DOHH2 (cell line): ENCODE measurements at regions not wholly inside any gene's neighbourhood (a gene's known extent, or its start where the extent isn't known, plus 50 kb on each side); places are given as distances from the start of the nearest gene placed in this dataset.
"Not testable (repeated sequence)": the region's sequence is repeated elsewhere in the genome, so short reads cannot be mapped to it uniquely, and the experiment has no call there.

Source experiments
- EZH2phosphoT487 ChIP-seq: fragments of 200-600 bp; sonication (generic); IDR thresholded peaks from 2 replicates; pipeline ENCODE4 v1.6.1; 2017; ENCODE audit warnings: borderline replicate concordance, mild to moderate bottlenecking, antibody characterized with exemption, low read length, moderate library complexity, mixed read lengths
- TF ChIP-seq, protein P1 (sequence below): fragments of 200-600 bp; sonication (generic); IDR thresholded peaks from one replicate; pipeline ENCODE4 v1.5.1; 2014; ENCODE audit warnings: antibody characterized with exemption, mild to moderate bottlenecking, low read depth, low read length; ENCODE audit not compliant: poor library complexity, severe bottlenecking

DNA sequence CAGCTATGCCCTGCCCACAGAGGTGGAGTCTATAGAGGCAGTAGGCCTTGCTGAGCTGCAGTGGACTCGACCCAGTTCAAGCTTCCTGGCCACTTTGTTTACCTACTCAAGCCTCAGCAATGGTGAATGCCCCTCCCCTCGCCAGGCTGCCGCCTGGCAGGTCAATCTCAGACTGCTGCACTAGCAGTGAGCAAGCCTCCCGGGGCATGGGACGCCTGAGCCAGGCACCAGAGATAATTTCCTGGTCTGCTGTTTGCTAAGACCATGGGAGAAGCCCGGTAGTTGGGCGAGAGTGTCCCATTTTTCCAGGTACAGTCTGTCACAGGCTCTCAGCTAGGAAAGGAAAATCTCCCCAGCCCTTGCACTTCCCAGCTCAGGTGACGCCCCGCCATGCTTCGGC is 68.5 kb downstream of the UGT2B28 start:
- TF ChIP-seq, protein P1, sequence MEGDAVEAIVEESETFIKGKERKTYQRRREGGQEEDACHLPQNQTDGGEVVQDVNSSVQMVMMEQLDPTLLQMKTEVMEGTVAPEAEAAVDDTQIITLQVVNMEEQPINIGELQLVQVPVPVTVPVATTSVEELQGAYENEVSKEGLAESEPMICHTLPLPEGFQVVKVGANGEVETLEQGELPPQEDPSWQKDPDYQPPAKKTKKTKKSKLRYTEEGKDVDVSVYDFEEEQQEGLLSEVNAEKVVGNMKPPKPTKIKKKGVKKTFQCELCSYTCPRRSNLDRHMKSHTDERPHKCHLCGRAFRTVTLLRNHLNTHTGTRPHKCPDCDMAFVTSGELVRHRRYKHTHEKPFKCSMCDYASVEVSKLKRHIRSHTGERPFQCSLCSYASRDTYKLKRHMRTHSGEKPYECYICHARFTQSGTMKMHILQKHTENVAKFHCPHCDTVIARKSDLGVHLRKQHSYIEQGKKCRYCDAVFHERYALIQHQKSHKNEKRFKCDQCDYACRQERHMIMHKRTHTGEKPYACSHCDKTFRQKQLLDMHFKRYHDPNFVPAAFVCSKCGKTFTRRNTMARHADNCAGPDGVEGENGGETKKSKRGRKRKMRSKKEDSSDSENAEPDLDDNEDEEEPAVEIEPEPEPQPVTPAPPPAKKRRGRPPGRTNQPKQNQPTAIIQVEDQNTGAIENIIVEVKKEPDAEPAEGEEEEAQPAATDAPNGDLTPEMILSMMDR: not testable (repeated sequence)
- not testable (repeated sequence) for TF ChIP-seq EZH2phosphoT487
